GM10266 (cell line): ENCODE measurements at regions not wholly inside any gene's neighbourhood (a gene's known extent, or its start where the extent isn't known, plus 50 kb on each side); places are given as distances from the start of the nearest gene placed in this dataset.

Source experiments
- DNase-seq: peaks from one replicate; pipeline ENCODE4 v3.0.0; 2012; ENCODE audit errors: extremely low spot score
- CTCF ChIP-seq: IDR thresholded peaks from 2 replicates; pipeline ENCODE4 v1.5.1; 2012; ENCODE audit warnings: mild to moderate bottlenecking, low read depth; ENCODE audit not compliant: control insufficient read depth, insufficient read depth; ENCODE audit errors: missing control alignments

GRCh38 chr10:124230635-124231167 lies 137.3 kb upstream of the CHST15 start:
- TF ChIP-seq CTCF, result no peak
- no peak for DNase-seq

DNA sequence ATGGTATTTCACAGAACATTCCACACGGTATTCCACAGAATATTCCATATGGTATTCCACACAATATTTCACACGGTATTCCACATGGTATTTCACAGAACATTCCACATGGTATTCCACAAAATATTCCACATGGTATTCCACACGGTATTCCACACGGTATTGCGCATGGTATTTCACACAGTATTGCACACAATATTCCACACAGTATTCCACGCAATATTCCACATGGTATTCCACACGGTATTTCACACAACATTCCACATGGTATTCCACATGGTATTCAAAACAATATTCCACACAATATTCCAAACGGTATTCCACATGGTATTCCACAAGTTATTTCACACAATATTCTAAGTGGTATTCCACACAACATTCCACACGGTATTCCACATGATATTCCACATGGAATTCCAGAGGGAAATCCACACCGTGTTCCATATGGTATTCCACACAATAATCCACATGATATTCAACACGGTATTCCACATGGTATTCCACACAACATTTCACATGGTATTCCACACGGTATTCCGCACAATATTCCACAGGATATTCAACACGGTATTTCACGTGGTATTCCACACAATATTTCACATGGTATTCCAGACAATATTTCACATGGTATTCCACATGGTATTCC lies 136.7 kb upstream of the CHST15 start:
- DNase-seq, result no peak
- no peak for TF ChIP-seq CTCF

DNA sequence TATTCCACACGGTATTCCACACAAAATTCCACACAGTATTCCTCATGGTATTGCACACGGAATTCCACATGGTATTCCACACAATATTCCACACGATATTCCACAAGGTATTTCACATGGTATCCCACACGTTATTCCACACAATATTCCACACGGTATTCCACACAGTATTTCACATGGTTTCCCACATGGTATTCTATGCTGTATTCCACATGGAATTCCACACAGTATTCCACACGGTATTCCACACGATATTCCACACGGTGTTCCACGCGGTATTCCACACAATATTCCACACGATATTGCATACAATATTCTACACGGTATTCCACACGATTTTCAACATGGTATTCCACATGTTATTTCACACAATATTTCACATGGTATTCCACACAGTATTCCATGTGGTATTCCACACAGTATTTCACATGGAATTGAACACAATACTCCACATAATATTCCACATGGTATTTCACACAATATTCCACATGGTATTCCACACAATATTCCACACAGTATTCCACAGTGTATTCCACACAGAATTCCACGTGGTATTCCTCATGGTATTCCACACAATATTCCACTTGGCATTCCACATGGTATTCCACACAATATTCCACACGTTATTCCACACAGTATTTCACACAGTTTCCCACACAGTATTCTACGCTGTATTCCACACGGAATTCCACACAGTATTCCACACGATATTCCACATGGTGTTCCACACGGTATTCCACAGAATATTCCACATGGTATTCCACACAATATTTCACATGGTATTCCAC lies 136.0 kb upstream of the CHST15 start:
- no peak for TF ChIP-seq CTCF
- no peak for DNase-seq

DNA sequence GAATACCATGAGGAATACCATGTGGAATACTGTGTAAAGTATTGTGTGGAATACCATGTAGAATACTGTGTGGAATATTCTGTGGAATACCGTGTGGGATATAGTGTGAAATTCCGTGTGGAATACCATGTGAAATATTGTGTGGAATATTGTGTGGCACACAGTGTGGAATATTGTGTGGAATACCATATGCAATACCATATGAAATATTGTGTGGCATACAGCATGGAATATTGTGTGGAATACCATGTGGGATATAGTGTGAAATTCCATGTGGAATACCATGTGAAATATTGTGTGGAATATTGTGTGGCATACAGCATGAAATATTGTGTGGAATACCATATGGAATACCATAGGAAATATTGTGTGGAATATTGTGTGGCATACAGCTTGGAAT lies 135.1 kb upstream of the CHST15 start:
- TF ChIP-seq CTCF, result no peak
- no peak for DNase-seq

DNA sequence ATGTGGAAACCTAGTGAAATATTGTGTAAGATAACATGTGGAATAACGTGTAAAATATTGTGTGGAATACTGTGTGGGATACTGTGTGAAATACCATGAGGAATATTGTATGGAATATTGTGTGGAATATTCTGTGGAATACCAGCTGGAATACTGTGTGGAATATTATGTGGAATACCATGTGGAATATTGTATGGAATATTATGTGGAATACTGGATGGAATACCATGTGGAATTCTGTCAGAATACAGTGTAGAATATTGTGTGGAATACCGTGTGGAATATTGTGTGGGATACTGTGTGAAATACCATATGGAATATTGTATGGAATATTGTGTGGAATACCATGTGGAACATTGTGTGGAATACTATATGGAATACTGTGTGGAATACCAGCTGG lies 134.6 kb upstream of the CHST15 start:
- DNase-seq, result no peak
- TF ChIP-seq CTCF, result no peak

- TF ChIP-seq CTCF, result no peak
- DNase-seq, result no peak
Measured at GRCh38 chr10:124227055-124227975, 133.9 kb upstream of the CHST15 start.
